SK-N-SH (cell line): ENCODE measurements at regions not wholly inside any gene's neighbourhood (a gene's known extent, or its start where the extent isn't known, plus 50 kb on each side); places are given as distances from the start of the nearest gene placed in this dataset.

Experiments
- CTCF ChIP-seq: fragments of 200-600 bp; sonication (generic); IDR thresholded peaks from 2 replicates; pipeline ENCODE4 v1.6.1; 2017; ENCODE audit warnings: antibody characterized with exemption, mild to moderate bottlenecking, moderate library complexity
- EP300 ChIP-seq, 2 experiments: IDR thresholded peaks; 2 replicates each; pipeline versions ENCODE4 v1.4.0 to v1.6.1; 2012; ENCODE audit warnings: borderline replicate concordance in 1 of 2, low read depth in 1 of 2, low read length in 1 of 2
- EZH2phosphoT487 ChIP-seq: fragments of 200-600 bp; sonication (generic); IDR thresholded peaks from 2 replicates; pipeline ENCODE4 v1.6.1; 2017; ENCODE audit warnings: low read depth, mixed run types, mild to moderate bottlenecking, antibody characterized with exemption, moderate library complexity, borderline replicate concordance
- JUND ChIP-seq: IDR thresholded peaks from 2 replicates; pipeline ENCODE4 v1.4.0; 2012
- MAX ChIP-seq: IDR thresholded peaks from 2 replicates; pipeline ENCODE4 v1.4.0; 2012; ENCODE audit warnings: low read depth
- MXI1 ChIP-seq: IDR thresholded peaks from 2 replicates; pipeline ENCODE4 v1.6.1; 2012; ENCODE audit warnings: mild to moderate bottlenecking, low read depth, low read length, improper control_type of control experiment
- PBX3 ChIP-seq: IDR thresholded peaks from 2 replicates; pipeline ENCODE4; 2012
- POLR2AphosphoS5 ChIP-seq: IDR thresholded peaks from 2 replicates; pipeline ENCODE4 v1.6.1; 2012; ENCODE audit warnings: low read depth, low read length
- REST ChIP-seq: IDR thresholded peaks from 2 replicates; pipeline ENCODE4 v1.6.1; 2012; ENCODE audit warnings: mild to moderate bottlenecking, low read depth, low read length, moderate library complexity
- TEAD4 ChIP-seq: IDR thresholded peaks from 2 replicates; pipeline ENCODE4 v1.4.0; 2012; ENCODE audit warnings: mild to moderate bottlenecking, borderline replicate concordance; ENCODE audit not compliant: insufficient read depth
- USF2 ChIP-seq: fragments of 150-350 bp; IDR thresholded peaks from 2 replicates; pipeline ENCODE4 v1.6.1; 2017; ENCODE audit warnings: antibody characterized with exemption, low read length, low read depth, borderline replicate concordance
- YY1 ChIP-seq: IDR thresholded peaks from 2 replicates; pipeline ENCODE4 v1.4.0; 2012; ENCODE audit warnings: low read depth, mild to moderate bottlenecking

- TF ChIP-seq POLR2AphosphoS5, result no peak
- no peak for TF ChIP-seq REST
- TF ChIP-seq CTCF, result no peak
- no peak for TF ChIP-seq JUND
- TF ChIP-seq YY1, result no peak
- no peak for TF ChIP-seq EZH2phosphoT487
- TF ChIP-seq TEAD4, result no peak
- TF ChIP-seq MAX, result no peak
- TF ChIP-seq USF2, result no peak
- TF ChIP-seq EP300 (IDR thresholded peaks at IDR 0.05; ENCODE audit: borderline replicate concordance in 1 of 2, low read depth in 1 of 2, low read length in 1 of 2), result no peak
- no peak for TF ChIP-seq MXI1
- TF ChIP-seq PBX3, result no peak
Observed at GRCh38 chr3:148420242-148420641, 277.5 kb upstream of the AGTR1 start.
